ENCODE measurements at regions not wholly inside any gene's neighbourhood (a gene's known extent, or its start where the extent isn't known, plus 50 kb on each side); places are given as distances from the start of the nearest gene placed in this dataset.

DNA sequence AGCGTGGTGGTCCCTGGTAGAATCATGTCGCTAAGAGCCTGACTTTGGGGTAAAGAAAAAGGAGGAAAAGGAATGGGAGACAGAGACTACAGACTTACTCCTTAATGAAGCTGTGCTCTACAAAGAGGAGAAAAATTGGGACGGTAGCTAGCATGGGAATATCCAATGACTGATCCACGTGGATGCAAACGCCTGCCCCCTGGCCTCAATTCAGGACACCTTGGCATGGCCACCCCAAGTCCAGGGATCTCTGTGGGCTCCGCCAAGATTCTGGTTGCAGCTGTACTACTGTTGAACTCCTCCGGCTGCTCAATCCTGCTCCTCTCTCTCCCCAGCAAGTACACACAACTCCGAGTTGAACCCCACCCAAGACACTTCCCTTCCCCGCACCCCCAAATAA is 70.5 kb upstream of the DIO3 start:
- H3K4me3 ChIP-seq (ENCODE audit: low read depth, low read length), result no peak overlapping the region

- H3K4me3 ChIP-seq (ENCODE audit: low read depth, low read length), result no peak overlapping the region
Measured at GRCh38 chr14:101491841-101492240, 69.5 kb upstream of the DIO3 start.

DNA sequence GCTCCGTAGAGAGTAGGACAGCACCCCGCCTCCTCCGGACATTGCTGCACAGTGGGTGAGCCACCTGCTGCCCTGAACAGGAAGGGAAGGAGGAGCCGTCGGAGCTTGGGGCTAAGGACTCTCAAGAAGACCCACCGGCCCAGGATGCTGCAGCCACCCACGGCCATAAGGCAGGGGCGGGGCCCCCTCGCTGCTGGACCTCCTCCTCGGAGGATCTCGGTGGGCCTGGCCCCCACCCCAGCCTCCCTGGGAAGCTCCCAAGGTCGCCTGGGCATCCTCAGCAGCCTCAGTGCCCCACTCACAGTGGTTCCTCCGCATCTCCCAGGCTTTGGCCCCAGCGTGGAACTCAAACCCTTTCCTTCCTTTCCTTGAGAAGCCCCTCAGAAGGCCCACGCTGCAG is 68.6 kb upstream of the DIO3 start:
- no peak overlapping the region for H3K4me3 ChIP-seq (ENCODE audit: low read depth, low read length)

DNA sequence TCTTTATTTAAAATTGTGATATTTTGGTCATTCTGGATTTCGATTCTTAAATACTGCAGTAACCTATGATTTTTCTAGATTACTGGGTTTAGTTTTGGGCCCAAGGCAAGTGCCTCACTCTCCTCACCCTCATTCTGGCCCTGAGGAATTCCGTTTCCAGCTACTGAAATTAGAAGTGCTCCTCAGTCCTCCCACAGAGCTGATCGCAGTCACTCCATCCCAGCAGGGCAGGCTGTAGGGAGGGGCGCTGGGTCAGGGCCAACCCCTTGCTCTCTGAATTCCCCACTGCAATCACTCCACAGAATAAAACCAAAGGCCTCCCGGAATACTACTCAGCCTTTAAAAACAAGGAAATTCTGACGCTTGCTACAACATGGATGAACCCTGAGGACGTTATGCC is 66.5 kb upstream of the DIO3 start:
- H3K4me3 ChIP-seq (ENCODE audit: low read depth, low read length), result no peak overlapping the region

DNA sequence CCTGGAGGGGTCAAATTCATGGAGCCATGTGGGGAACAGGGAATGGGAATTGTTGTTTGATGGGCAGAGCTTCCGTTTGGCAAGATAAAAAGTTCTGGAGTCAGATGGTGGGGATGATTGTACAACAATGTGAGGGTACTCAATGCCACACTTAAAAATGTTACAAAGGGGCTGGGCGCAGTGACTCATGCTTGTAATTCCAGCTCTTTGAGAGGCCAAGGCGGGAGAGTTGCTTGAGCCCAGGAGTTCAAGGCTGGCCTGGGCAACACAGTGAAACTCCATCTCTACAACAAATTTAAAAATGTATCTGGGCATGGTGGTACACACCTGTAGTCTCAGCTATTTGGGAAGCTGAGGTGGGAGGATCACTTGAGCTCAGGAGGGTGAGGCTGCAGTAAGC is 66.0 kb upstream of the DIO3 start:
- no peak overlapping the region for H3K4me3 ChIP-seq (ENCODE audit: low read depth, low read length)

DNA sequence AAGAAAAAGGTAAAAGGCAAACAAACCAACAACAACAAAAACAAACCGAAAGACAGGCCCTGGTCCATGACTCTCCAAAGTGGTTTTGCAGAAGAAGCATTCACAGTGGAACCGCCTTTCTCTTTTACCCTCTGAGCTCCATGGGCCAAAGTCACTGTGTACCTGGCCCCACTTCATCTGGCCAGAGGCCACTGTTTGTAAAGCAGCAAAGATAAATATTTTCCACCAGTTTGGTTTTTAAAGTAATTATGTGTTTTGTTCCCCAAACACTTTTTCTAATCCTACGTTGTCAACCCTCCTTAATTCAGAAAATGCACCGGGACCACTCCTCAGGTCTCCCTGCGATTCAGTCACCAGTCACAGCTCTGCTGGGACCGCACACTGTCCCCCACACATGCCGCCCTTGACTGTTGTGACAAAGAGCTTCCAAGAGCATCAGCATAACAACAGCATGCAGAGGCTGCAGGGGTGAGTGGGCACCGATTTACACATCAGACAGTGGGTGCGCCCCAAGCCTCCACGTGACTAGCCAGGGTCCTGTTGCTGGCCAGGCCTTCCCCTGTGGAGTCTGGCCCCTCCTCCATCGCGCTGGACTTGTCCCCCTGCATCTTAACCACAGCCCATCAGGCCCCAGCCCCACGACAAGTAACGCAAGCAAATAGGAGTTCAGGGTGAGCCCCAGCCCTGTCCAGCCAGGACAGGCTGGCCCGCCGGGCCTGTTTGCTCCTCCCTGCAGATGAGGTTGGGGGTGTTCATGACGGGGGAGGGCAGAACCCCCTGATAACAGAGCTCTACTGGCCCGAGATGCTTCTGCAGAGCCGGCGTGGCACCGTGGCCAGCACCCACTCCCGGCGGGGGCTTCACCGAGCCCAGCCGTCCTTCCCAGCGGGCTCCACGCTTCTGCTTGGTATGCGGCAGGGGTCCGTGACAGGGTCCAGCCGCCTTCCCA is 65.2 kb upstream of the DIO3 start:
- H3K4me3 ChIP-seq (ENCODE audit: low read depth, low read length), result no peak overlapping the region

DNA sequence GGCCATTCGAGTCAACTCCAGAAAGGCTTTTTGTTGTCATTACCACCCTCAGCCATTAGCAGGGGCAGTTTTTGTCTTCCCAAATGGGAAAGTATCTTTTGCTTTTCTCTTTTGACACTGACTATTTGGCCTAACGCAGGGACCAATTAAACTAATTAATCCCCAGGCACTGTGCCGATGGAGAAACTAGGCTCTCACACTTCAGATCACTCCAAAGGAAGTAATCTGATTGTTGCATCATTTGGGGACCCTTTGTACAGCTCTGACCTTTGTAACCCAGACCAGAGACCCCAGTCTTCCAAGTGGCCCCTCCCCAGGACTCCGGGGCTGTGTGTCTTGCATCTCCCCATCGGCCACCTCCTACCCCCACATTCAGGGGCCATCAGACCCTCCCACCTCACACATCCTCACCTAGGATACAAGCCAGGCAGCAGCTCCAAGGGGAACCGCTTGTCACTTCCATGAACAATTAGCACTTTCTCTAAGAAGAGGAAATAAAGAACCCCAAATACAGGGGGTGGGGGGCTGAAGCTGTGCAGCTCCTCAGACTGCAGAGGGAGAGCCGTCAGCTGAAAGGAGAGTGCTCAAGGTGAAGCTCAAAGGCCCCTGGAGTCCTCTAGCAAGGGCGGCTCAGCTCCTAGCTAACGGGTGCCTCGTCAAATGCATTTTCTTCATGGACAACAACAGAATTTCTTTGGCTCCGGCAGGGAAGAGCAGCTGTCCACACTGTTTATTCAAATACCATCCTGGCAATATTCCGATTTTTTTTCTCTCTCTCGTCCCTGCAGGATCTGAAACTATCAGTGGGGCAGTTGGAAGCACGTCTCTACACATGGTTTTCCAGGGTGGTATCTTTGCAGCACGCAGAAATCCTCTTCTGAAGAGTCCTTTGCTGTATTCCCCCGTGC is 64.3 kb upstream of the DIO3 start:
- H3K4me3 ChIP-seq (ENCODE audit: low read depth, low read length), result no peak overlapping the region

- H3K4me3 ChIP-seq (ENCODE audit: low read depth, low read length), result no peak overlapping the region
Measured at GRCh38 chr14:101497684-101498525, 63.4 kb upstream of the DIO3 start.

GRCh38 chr14:101498526-101498860 is 62.8 kb upstream of the DIO3 start:
- no peak overlapping the region for H3K4me3 ChIP-seq (ENCODE audit: low read depth, low read length)

- H3K4me3 ChIP-seq (ENCODE audit: low read depth, low read length), result no peak overlapping the region
Measured at GRCh38 chr14:101499080-101499479, 62.2 kb upstream of the DIO3 start.

DNA sequence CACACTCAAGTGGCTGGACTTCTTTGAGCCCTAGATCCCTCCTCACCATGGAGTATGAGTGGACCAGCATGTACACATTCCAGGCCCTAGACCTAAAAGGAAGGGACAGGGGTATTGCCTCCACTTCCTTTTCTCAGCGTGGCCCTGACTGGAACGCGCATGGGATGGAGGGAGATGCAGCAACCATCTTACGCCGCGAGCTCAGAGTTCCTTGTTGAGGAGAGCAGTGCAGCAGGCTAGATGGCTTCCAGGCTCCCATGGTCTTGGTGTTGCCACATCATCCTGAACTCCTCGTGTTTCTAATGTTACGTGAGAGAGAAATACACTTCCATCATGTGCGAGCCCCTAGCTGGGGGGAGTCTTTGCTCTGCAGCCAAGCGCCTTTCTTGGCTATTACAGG is 61.8 kb upstream of the DIO3 start:
- H3K4me3 ChIP-seq (ENCODE audit: low read depth, low read length), result no peak overlapping the region

DNA sequence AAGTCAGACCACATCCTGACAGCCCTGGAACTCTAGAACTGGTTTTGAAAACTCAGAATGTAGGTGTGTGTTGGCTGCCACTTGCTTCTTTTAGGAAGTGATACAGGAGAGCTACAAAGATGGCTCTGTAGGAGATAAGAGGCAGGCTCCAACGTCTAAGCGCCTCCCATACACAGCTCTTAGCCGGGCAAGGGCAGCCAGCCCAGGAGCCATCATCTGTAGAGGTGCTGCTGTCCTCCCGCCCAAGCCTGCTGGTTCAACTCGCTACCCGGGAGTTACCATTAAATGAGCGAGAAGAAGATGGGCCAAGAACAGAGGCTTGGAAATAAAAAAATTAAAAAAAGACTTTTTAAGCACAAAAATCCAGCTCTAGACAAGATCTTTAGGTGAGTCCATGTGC is 61.2 kb upstream of the DIO3 start:
- no peak overlapping the region for H3K4me3 ChIP-seq (ENCODE audit: low read depth, low read length)

GRCh38 chr14:101500681-101501080 is 60.6 kb upstream of the DIO3 start:
- H3K4me3 ChIP-seq (ENCODE audit: low read depth, low read length), result no peak overlapping the region

GRCh38 chr14:101501341-101501740 is 60.0 kb upstream of the DIO3 start:
- no peak overlapping the region for H3K4me3 ChIP-seq (ENCODE audit: low read depth, low read length)

DNA sequence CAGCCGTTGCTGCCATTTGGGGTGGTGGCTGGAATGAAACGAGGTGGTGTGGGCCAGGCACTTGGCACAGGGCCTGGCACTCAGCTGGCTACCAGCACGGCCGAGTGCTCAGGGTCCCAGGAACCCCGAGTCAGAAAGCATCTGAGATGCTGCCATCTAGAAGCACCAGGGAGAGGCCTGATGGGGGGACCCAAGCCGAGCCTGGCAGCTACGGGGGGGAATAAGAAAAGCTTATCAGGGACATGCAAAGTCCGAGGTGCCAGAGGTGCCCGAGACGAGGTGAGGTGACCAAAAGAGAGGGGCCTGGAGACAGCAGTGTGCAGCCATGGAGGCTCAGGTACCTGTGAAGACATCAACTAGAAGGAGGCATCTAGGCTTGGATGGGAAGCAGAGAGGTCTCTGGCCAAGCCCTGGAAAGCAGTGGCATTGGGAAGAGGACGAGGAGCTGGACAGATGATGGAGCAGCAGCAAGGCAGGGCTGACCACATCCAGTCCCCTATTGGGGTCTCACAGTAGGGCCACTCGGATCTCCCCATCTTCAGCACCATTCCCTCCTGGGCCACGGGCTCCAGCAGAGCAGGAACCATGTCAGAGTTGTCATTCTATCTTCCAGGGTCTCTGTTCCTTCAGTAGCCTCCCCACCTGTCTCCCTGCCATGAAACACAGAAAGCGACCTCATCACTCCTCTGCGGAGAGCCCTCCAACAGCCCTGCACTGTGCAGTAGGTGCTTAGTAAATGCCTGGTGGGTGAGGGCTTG is 59.3 kb upstream of the DIO3 start:
- H3K4me3 ChIP-seq (ENCODE audit: low read depth, low read length), result no peak overlapping the region

DNA sequence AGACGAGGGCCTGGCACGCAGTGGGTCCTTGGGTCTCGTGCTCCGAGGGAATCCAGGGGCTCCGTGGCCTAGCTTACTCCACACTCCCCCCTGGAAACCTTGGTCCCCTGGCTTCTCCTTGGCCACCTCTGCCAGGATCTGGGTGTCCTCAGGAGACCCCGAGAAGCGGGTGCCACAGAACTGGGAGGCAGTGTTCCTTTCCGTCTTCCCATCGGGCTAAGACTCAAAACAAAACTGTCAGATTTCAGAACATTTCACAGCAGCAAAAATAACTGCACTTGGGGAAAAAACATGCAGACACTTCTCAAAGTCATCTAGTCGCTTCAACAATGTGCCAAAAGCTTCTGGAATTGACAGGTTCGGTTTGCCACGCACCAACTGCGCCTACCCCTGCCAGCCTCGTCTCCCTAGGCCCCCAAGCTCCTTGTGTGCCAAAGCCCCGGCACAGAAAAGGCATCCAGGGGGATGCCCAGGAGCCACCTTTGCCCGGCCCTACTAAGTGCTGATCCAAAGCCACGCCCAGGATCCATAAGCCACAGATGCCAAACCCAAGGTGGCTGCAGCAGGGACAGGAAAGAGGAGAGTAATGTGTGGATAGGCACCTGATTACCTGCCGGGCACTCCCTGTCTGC is 58.4 kb upstream of the DIO3 start:
- no peak overlapping the region for H3K4me3 ChIP-seq (ENCODE audit: low read depth, low read length)

DNA sequence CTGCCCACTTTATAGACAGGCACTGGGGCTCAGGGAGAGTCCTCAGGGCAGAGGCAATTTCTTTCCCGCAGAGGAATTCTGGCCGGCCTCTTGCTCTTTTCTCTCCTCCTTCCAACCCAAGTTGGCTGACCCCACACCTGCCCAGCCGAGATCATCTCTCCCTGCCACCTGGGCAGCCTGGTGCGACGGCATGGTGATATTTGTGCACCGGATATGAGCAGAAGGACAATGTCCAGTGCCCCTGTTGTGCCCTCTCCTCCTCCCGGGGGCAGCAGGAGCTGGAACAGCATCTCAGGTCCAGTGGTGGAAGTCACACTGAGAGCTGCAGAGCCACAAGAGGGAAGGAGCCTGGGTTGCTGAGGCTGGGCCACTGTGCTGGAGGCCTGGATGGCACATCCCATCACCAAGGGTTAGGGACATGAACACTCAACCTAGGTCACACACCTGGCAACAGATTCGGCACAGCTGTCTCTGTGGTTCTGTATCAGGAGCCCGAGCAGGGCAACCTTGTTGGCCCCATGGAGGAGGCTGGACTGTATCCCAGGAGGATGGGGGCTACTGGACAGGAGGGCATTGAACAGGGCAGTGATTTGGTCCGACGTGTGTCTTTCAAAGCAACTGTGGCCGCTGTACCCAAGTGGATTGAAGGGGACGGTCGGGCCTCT is 57.7 kb upstream of the DIO3 start:
- H3K4me3 ChIP-seq (ENCODE audit: low read depth, low read length), result no peak overlapping the region

DNA sequence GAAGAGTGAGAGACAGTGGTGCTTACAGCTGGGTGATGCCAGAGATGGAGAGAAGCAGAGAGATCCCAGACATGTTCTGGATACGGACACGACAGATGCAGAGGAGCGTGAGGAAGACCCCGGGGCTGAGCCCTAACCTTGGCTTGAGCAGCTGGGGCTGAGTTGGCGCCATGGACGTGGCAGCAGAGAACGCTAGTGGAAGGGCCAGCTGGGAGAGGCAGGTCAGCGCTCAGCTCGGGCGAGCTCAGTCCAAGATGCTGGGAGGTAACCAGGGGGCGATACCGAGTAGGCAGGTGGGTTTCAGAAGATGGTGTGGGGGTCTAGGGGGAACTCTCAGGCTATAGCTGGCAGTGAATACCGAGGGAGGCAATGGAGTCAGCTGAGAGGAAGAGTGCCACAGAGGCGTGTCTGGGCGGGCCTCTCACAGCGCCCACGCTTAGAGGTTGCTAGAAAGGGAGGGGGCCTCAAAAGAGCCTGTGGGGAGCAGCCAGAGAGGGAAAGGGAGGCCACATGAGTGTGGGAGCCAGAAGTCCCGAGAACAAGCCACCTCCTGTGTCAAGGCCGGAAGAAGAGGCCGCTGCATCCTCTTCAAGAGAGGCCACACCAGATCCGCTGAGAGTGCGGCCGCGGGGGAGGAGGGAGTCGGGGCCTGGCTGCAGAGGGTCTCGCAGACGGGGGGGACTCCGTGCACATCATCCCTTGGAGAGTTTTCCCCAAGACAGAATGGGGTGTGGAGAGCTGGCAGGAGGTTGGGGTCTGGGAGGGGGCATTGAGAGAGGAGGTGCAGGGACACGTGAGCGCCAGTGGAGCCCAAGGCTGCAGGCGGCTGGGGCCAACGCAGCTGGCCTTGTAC is 57.0 kb upstream of the DIO3 start:
- H3K4me3 ChIP-seq (ENCODE audit: low read depth, low read length), result no peak overlapping the region
